Parathyroid adenoma (tissue), 2 donors: ENCODE measurements at regions not wholly inside any gene's neighbourhood (a gene's known extent, or its start where the extent isn't known, plus 50 kb on each side); places are given as distances from the start of the nearest gene placed in this dataset.

Experiments used
- H2AFZ ChIP-seq: fragments of 300-600 bp; sonication (generic); one replicate; pipeline ENCODE4 v1.7.0; 2017; ENCODE audit warnings: antibody characterized with exemption, mild to moderate bottlenecking
- H3K27ac ChIP-seq: fragments of 300-600 bp; sonication (generic); one replicate; pipeline ENCODE4 v1.7.0; 2017
- H3K27me3 ChIP-seq: fragments of 300-600 bp; sonication (generic); one replicate; pipeline ENCODE4 v1.7.0; 2017; ENCODE audit warnings: low read length; ENCODE audit not compliant: control insufficient read depth, insufficient read depth
- H3K36me3 ChIP-seq: fragments of 300-600 bp; sonication (generic); one replicate; pipeline ENCODE4 v1.7.0; 2017; ENCODE audit warnings: low read length; ENCODE audit not compliant: control insufficient read depth, insufficient read depth
- H3K4me1 ChIP-seq: fragments of 300-600 bp; sonication (generic); one replicate; pipeline ENCODE4 v1.7.0; 2017; ENCODE audit warnings: control low read depth
- H3K4me2 ChIP-seq: fragments of 300-600 bp; sonication (generic); one replicate; pipeline ENCODE4 v1.7.0; 2017; ENCODE audit warnings: low read length
- H3K4me3 ChIP-seq: fragments of 300-600 bp; sonication (generic); one replicate; pipeline ENCODE4 v1.7.0; 2017; ENCODE audit warnings: low read depth, low read length
- H3K79me2 ChIP-seq: fragments of 300-600 bp; sonication (generic); one replicate; pipeline ENCODE4 v1.7.0; 2017; ENCODE audit warnings: control low read depth
- H3K9ac ChIP-seq: fragments of 300-600 bp; sonication (generic); one replicate; pipeline ENCODE4 v1.7.0; 2017; ENCODE audit warnings: mild to moderate bottlenecking
- H3K9me3 ChIP-seq: fragments of 300-600 bp; sonication (generic); one replicate; pipeline ENCODE4 v1.7.0; 2017; ENCODE audit warnings: low read length; ENCODE audit not compliant: control insufficient read depth
- CTCF ChIP-seq: fragments of 300-600 bp; sonication (generic); IDR thresholded peaks from one replicate; pipeline ENCODE4 v1.7.0; 2017; ENCODE audit warnings: antibody characterized with exemption, mild to moderate bottlenecking
- donor health status: primary hyperparathyroidism.

GRCh38 chr9:84538879-84539278 lies 130.7 kb upstream of the NTRK2 start:
- Histone ChIP-seq H3K36me3 (no peaks in the 10 kb centered on the region), H3K4me3 (no peak overlapping the region)

GRCh38 chr9:84542554-84542953 lies 127.0 kb upstream of the NTRK2 start:
- Histone ChIP-seq H3K4me2 (no peak overlapping the region), H3K4me3 (no peak overlapping the region), H3K9me3 (no peaks in the 10 kb centered on the region), H3K27me3 (no peaks in the 10 kb centered on the region), H3K36me3 (no peaks in the 10 kb centered on the region), H2AFZ (no peak overlapping the region), H3K79me2 (no peaks in the 10 kb centered on the region), H3K27ac (no peak overlapping the region), H3K4me1 (no peaks in the 10 kb centered on the region), H3K9ac (no peak overlapping the region)
- no peak for TF ChIP-seq CTCF

More at GRCh38 chr9:84538879-84539278, 130.7 kb upstream of the NTRK2 start:
- H3K27ac ChIP-seq = no peak overlapping the region
- no peaks in the 10 kb centered on the region for H3K27me3 ChIP-seq
- no peak overlapping the region for H3K4me2 ChIP-seq
- H2AFZ ChIP-seq = no peak overlapping the region
- no peaks in the 10 kb centered on the region for H3K4me1 ChIP-seq
- no peaks in the 10 kb centered on the region for H3K9me3 ChIP-seq
- no peaks in the 10 kb centered on the region for H3K79me2 ChIP-seq
- no peak overlapping the region for H3K9ac ChIP-seq
- no peak for TF ChIP-seq CTCF

- no peak for TF ChIP-seq CTCF
- no peaks in the 10 kb centered on the region for H3K27me3 ChIP-seq
- no peak overlapping the region for H3K4me2 ChIP-seq
- no peaks in the 10 kb centered on the region for H3K4me1 ChIP-seq
- no peak overlapping the region for H3K4me3 ChIP-seq
- no peak overlapping the region for H3K27ac ChIP-seq
- no peak overlapping the region for H2AFZ ChIP-seq
- H3K9me3 ChIP-seq = no peaks in the 10 kb centered on the region
- no peaks in the 10 kb centered on the region for H3K36me3 ChIP-seq
- no peaks in the 10 kb centered on the region for H3K79me2 ChIP-seq
- H3K9ac ChIP-seq = no peak overlapping the region
These were observed 115.4 kb upstream of the NTRK2 start for GRCh38 chr9:84554069-84554664.

GRCh38 chr9:84556556-84556955 lies 113.0 kb upstream of the NTRK2 start:
- no peak overlapping the region for H3K4me3 ChIP-seq
- no peaks in the 10 kb centered on the region for H3K4me1 ChIP-seq
- no peak overlapping the region for H3K4me2 ChIP-seq
- no peak for TF ChIP-seq CTCF
- H2AFZ ChIP-seq = no peak overlapping the region
- no peak overlapping the region for H3K9ac ChIP-seq
- no peaks in the 10 kb centered on the region for H3K9me3 ChIP-seq
- no peak overlapping the region for H3K27ac ChIP-seq
- H3K27me3 ChIP-seq = no peaks in the 10 kb centered on the region
- H3K36me3 ChIP-seq = no peaks in the 10 kb centered on the region
- no peaks in the 10 kb centered on the region for H3K79me2 ChIP-seq

- Histone ChIP-seq H3K4me1 (no peaks in the 10 kb centered on the region), H3K4me3 (no peak overlapping the region), H3K79me2 (no peaks in the 10 kb centered on the region), H3K36me3 (no peaks in the 10 kb centered on the region), H3K27ac (no peak overlapping the region), H3K4me2 (no peak overlapping the region), H3K9ac (no peak overlapping the region), H3K27me3 (no peaks in the 10 kb centered on the region), H3K9me3 (no peaks in the 10 kb centered on the region), H2AFZ (no peak overlapping the region)
- no peak for TF ChIP-seq CTCF
These were observed 111.8 kb upstream of the NTRK2 start for GRCh38 chr9:84557751-84558150.
